BJ (cell line): ENCODE measurements at regions not wholly inside any gene's neighbourhood (a gene's known extent, or its start where the extent isn't known, plus 50 kb on each side); places are given as distances from the start of the nearest gene placed in this dataset.

Experiments
- CTCF ChIA-PET: fragments of 350-600 bp; formaldehyde crosslinking; extraction: SDS; loops from one replicate; lab custom pipeline; 2021; ENCODE audit warnings: antibody characterized with exemption, inconsistent platforms; lab: Yijun Ruan, JAX
- POLR2A ChIA-PET: fragments of 300-600 bp; sonication (Branson Sonifier 250); formaldehyde crosslinking; extraction: SDS; loops from one replicate; lab custom pipeline; 2021; ENCODE audit warnings: antibody characterized with exemption; lab: Charles Lee
- DNase-seq: peaks from one replicate; pipeline ENCODE4 v3.0.0-alpha.2; 2011; ENCODE audit warnings: low read depth
- H3K27me3 ChIP-seq: 2 replicates; pipeline ENCODE4 v1.6.0; 2011; ENCODE audit warnings: low read length; ENCODE audit not compliant: control insufficient read depth, insufficient read depth
- H3K36me3 ChIP-seq: 2 replicates; pipeline ENCODE4 v1.5.1; 2011; ENCODE audit warnings: low read length; ENCODE audit not compliant: control insufficient read depth, insufficient read depth
- H3K4me3 ChIP-seq: 2 replicates; pipeline ENCODE4 v1.5.1; 2011; ENCODE audit warnings: low read depth, mild to moderate bottlenecking, control low read depth, low read length
- CTCF ChIP-seq: IDR thresholded peaks from 2 replicates; pipeline ENCODE4 v1.5.1; 2011; ENCODE audit warnings: low read depth, mild to moderate bottlenecking, control low read depth, inconsistent platforms, low read length, moderate library complexity; ENCODE audit not compliant: insufficient read depth

DNA sequence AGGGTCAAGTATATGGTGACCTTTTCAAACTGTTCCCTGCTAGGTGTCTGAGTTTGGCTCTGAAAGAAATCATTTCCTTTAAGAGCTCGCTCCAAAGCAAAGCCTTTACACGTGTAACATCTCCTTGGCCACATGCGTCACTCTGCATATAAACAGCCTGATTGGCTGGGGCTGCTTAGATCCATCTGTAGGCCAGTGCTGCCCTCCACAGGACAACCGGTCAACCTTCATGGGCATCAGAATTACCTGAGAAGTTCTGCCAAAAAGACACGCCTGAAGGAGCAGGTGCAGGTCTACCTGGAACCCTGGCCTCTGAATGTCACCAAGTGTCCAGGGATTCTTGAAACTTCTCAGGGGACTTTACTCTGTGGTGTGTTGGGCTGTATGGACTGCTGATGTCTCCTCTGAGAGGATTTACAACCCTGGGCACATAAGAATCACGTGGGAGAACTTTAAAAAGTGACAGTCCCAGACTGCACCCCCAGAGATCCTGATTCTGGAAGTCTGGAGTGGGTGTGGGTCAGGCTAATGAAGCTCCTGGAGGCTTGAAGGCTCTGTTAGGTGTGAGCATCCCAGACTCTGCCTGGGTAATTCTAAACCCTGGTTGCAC is 497.6 kb downstream of the GADD45G start:
- TF ChIP-seq CTCF: peak; percentile 73
- Histone ChIP-seq H3K27me3 (no peaks in the 10 kb centered on the region), H3K4me3 (no peak overlapping the region), H3K36me3 (no peaks in the 10 kb centered on the region)
- ChIA-PET CTCF (interaction anchor here (0.6 to 8.2 kb wide), 15 partner anchors 9 to 527 kb away, joined by 3 to 166 read pairs (median 4); partner anchors contain the start of gene GADD45G), POLR2A (no interaction called here)
- DNase-seq: peak; percentile 19

GRCh38 chr9:90103771-90104170 is 499.0 kb downstream of the GADD45G start:
- DNase-seq: no peak
- Histone ChIP-seq H3K27me3 (no peaks in the 10 kb centered on the region), H3K4me3 (no peak overlapping the region), H3K36me3 (no peaks in the 10 kb centered on the region)
- POLR2A ChIA-PET: no interaction called here
- CTCF ChIA-PET: interaction anchor here (1.9 to 8.2 kb wide), 3 partner anchors 501 to 510 kb away, joined by 7 to 166 read pairs (median 54); partner anchors contain the start of gene GADD45G
- TF ChIP-seq CTCF: no peak

- TF ChIP-seq CTCF: no peak
- H3K4me3 ChIP-seq: no peak overlapping the region
- H3K36me3 ChIP-seq: no peaks in the 10 kb centered on the region
- CTCF ChIA-PET: interaction anchor here (0.7 to 8.2 kb wide), 3 partner anchors 503 to 511 kb away, joined by 3 to 166 read pairs (median 15); partner anchors contain the start of gene GADD45G
- H3K27me3 ChIP-seq: no peaks in the 10 kb centered on the region
- POLR2A ChIA-PET: no interaction called here
- DNase-seq: no peak
These were observed 501.0 kb downstream of the GADD45G start for GRCh38 chr9:90105773-90106172.

- H3K27me3 ChIP-seq: no peaks in the 10 kb centered on the region
- DNase-seq: no peak
- TF ChIP-seq CTCF: no peak
- CTCF ChIA-PET: interaction anchor here (1.4 to 8.2 kb wide), 3 partner anchors 504 to 514 kb away, joined by 4 to 166 read pairs (median 15); partner anchors contain the start of gene GADD45G
- H3K4me3 ChIP-seq: no peak overlapping the region
- POLR2A ChIA-PET: no interaction called here
- no peaks in the 10 kb centered on the region for H3K36me3 ChIP-seq
These were observed 502.4 kb downstream of the GADD45G start for GRCh38 chr9:90107040-90107725.
